Stimulated activated CD4-positive, alpha-beta T cell treated with anti-CD3 and anti-CD28 coated beads, Interleukin-2, amount 100 ng/mL, for 4 hours (primary cell): ENCODE measurements at regions not wholly inside any gene's neighbourhood (a gene's known extent, or its start where the extent isn't known, plus 50 kb on each side); places are given as distances from the start of the nearest gene placed in this dataset.

Experiments
- DNase-seq: peaks from one replicate; pipeline ENCODE4 v3.0.0-alpha.2; 2020; ENCODE audit warnings: low read depth

DNA sequence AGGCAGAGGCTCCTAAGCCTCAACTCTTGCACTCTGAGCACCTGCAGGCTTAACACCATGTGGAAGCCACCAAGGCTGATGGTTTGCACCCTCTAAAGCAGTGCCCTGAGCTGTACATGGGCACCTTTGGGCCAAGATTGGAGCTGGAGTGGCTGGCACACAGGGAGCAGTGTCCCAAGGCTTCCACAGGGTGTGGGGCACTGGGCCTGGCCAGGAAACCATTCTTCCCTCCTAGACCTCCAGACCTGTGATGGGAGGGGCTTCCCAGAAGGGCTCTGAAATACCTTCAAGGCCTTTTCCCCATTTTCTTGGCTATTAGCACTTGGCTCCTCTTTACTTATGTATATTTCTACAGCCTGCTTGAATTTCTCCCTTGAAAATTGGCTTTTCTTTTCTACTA lies 67.9 kb upstream of the PPM1J start:
- DNase-seq: no peak

GRCh38 chr1:112779665-112780526 lies 64.8 kb upstream of the PPM1J start:
- DNase-seq: no peak

DNA sequence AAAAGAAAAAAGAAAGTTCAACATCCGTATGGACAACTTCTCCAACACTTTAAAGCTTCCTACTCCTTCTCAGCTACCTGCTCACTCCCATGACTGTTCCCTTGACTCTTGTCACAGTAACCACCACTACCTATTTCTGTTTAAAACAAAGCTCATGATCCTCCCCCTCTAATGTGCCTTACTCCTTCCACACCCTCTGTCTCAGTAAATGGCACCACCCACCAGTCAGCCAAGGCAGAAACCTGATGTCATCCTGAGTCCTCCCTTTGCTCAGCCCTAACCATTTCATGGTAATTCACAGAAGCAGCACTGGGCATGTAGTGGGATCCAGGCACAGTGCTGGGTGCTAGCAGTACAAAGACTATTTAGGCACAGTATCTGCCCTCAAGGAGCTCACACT lies 63.0 kb upstream of the PPM1J start:
- no peak for DNase-seq

GRCh38 chr1:112776688-112777087 lies 61.6 kb upstream of the PPM1J start:
- no peak for DNase-seq

DNA sequence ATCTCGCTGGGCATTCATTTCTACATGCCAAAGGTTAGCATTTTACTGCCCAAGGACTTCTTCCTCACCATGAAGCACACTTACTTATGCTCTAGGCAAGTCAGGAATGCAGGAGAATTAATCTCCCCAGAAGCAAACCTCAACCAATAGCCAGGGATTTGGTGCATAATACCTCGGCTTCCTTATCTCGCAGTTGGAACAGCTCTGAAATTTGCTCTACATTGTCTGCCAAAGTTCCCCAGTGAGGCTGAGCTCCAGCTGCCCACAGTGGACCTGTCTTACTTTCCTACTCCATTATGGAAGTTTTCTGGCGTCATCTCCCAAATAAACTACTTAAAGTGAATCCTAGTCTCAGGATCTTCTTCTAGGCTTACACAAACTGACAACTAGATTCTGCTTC lies 57.6 kb upstream of the PPM1J start:
- DNase-seq: no peak

- no peak for DNase-seq
These were observed 55.6 kb upstream of the PPM1J start for GRCh38 chr1:112770724-112771123.

DNA sequence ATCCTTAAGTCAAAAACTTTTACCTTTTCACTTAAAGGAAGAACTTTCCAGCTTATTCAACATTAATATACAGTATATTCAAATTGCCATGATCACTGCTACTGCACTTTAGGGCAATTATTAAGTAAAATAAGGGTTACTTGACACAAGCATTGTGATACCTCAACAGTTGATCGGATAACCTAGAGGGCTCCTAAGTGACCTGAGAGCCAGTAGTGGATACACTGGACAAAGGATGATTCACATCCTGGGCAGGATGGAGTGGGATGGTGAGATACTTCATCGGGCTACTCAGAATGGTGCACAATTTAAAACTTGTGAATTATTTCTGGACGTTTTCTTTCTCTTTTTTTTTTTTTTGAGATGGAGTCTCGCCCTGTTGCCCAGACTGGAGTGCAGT lies 54.5 kb upstream of the PPM1J start:
- no peak for DNase-seq

GRCh38 chr1:112767646-112768045 lies 52.5 kb upstream of the PPM1J start:
- DNase-seq: no peak
